ENCODE measurements at regions not wholly inside any gene's neighbourhood (a gene's known extent, or its start where the extent isn't known, plus 50 kb on each side); places are given as distances from the start of the nearest gene placed in this dataset.
"Not testable (repeated sequence)": the region's sequence is repeated elsewhere in the genome, so short reads cannot be mapped to it uniquely, and the experiment has no call there.

GRCh38 chr16:26665166-26665939, 401.4 kb upstream of the C16orf82 start:
- no peak for DNase-seq

- no peak for DNase-seq
Measured at GRCh38 chr16:26666486-26666885, 400.2 kb upstream of the C16orf82 start.

- no peak for DNase-seq
Measured at GRCh38 chr16:26667307-26667706, 399.4 kb upstream of the C16orf82 start.

GRCh38 chr16:26668026-26668425, 398.7 kb upstream of the C16orf82 start:
- no peak for DNase-seq

- DNase-seq, result no peak
Measured at GRCh38 chr16:26672206-26672605, 394.5 kb upstream of the C16orf82 start.

GRCh38 chr16:26673011-26673410, 393.7 kb upstream of the C16orf82 start:
- DNase-seq, result no peak

GRCh38 chr16:26680671-26681070, 386.1 kb upstream of the C16orf82 start:
- DNase-seq, result no peak

GRCh38 chr16:26688105-26688504, 378.6 kb upstream of the C16orf82 start:
- DNase-seq, result no peak

- no peak for DNase-seq
Measured at GRCh38 chr16:26688699-26689098, 378.0 kb upstream of the C16orf82 start.

GRCh38 chr16:26692658-26693057, 374.1 kb upstream of the C16orf82 start:
- DNase-seq, result no peak

- no peak for DNase-seq
Measured at GRCh38 chr16:26697807-26698206, 368.9 kb upstream of the C16orf82 start.

- DNase-seq, result no peak
Measured at GRCh38 chr16:26700250-26700649, 366.5 kb upstream of the C16orf82 start.

GRCh38 chr16:26701243-26701886, 365.4 kb upstream of the C16orf82 start:
- DNase-seq, result no peak

GRCh38 chr16:26705346-26705745, 361.4 kb upstream of the C16orf82 start:
- no peak for DNase-seq

GRCh38 chr16:26708428-26708827, 358.3 kb upstream of the C16orf82 start:
- DNase-seq, result no peak

GRCh38 chr16:26709175-26709574, 357.6 kb upstream of the C16orf82 start:
- no peak for DNase-seq

- no peak for DNase-seq
Measured at GRCh38 chr16:26709754-26710153, 357.0 kb upstream of the C16orf82 start.

GRCh38 chr16:26710450-26710849, 356.3 kb upstream of the C16orf82 start:
- no peak for DNase-seq

GRCh38 chr16:26712876-26713275, 353.9 kb upstream of the C16orf82 start:
- DNase-seq, result no peak

GRCh38 chr16:26715969-26716368, 350.8 kb upstream of the C16orf82 start:
- DNase-seq, result no peak

GRCh38 chr16:26717826-26718225, 348.9 kb upstream of the C16orf82 start:
- no peak for DNase-seq

- no peak for DNase-seq
Measured at GRCh38 chr16:26721290-26721689, 345.4 kb upstream of the C16orf82 start.

GRCh38 chr16:26721957-26722356, 344.8 kb upstream of the C16orf82 start:
- not testable (repeated sequence) for DNase-seq

GRCh38 chr16:26724189-26724588, 342.5 kb upstream of the C16orf82 start:
- DNase-seq, result no peak

- no peak for DNase-seq
Measured at GRCh38 chr16:26727848-26728247, 338.9 kb upstream of the C16orf82 start.

All from NCI-H524 (cell line).